ENCODE measurements at regions not wholly inside any gene's neighbourhood (a gene's known extent, or its start where the extent isn't known, plus 50 kb on each side); places are given as distances from the start of the nearest gene placed in this dataset.

DNA sequence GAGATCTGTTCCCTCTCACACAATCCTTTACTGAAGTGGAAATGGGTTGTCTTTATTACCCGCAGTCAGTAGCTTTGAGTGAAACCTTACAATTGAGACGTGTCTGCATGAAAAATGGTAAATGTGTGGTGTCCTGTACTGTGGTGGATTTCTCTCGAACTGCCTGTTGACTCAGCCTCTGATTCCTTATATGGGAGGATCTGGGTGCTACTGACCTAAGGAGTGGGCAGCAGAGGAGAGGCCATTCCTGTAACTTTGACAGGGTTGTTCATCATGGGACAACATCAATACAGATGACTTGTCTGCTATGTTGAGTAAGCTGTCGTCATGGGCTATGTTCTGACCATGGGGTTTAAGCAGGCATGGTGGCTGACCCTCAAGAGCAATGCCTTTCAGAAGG lies 159.6 kb upstream of the WDR1 start:
- TF ChIP-seq, protein P1, sequence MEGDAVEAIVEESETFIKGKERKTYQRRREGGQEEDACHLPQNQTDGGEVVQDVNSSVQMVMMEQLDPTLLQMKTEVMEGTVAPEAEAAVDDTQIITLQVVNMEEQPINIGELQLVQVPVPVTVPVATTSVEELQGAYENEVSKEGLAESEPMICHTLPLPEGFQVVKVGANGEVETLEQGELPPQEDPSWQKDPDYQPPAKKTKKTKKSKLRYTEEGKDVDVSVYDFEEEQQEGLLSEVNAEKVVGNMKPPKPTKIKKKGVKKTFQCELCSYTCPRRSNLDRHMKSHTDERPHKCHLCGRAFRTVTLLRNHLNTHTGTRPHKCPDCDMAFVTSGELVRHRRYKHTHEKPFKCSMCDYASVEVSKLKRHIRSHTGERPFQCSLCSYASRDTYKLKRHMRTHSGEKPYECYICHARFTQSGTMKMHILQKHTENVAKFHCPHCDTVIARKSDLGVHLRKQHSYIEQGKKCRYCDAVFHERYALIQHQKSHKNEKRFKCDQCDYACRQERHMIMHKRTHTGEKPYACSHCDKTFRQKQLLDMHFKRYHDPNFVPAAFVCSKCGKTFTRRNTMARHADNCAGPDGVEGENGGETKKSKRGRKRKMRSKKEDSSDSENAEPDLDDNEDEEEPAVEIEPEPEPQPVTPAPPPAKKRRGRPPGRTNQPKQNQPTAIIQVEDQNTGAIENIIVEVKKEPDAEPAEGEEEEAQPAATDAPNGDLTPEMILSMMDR (IDR thresholded peaks at IDR 0.05 in 2 of 3, conservative IDR thresholded peaks at IDR 0.05 in 1 of 3; ENCODE audit: borderline replicate concordance in 1 of 3, insufficient read depth in 1 of 3, low read depth in 2 of 3, low read length in 2 of 3): no peak
- no peak for TF ChIP-seq EZH2phosphoT487 (IDR thresholded peaks at IDR 0.05; ENCODE audit: borderline replicate concordance)
- no peak for TF ChIP-seq EGR1 (IDR thresholded peaks at IDR 0.05; ENCODE audit: low read depth)
- no peak for TF ChIP-seq POLR2A (IDR thresholded peaks at IDR 0.05; ENCODE audit: borderline replicate concordance, extremely low read depth, insufficient read depth, insufficient read length)

Measured in HCT116 (cell line).